ENCODE measurements at regions not wholly inside any gene's neighbourhood (a gene's known extent, or its start where the extent isn't known, plus 50 kb on each side); places are given as distances from the start of the nearest gene placed in this dataset.

GRCh38 chr5:74935752-74936091 lies 69.5 kb upstream of the FAM169A start:
- Histone ChIP-seq H3K27me3 (ENCODE audit: control insufficient read depth in 2 of 2, insufficient read depth in 2 of 2, low read length in 2 of 2) (peaks cover 10 to 11% of the 10 kb centered on the region in 2 donors), H3K4me1 (ENCODE audit: control insufficient read depth in 1 of 2, insufficient read depth in 2 of 2, low read length in 2 of 2) (peaks cover 0 to 8% of the 10 kb centered on the region in 2 donors), H3K79me2 (ENCODE audit: insufficient read depth, low read length) (no peaks in the 10 kb centered on the region), H3K4me3 (replicated peaks in 1 of 3; ENCODE audit: low read depth in 2 of 3, low read length in 3 of 3) (no peak overlapping the region), H3K9ac (ENCODE audit: insufficient read depth, low read length, poor library complexity, severe bottlenecking) (no peak overlapping the region), H3K27ac (ENCODE audit: low read depth in 1 of 2, low read length in 2 of 2) (no peak overlapping the region), H3K9me3 (replicated peaks in 1 of 2; ENCODE audit: control insufficient read depth in 1 of 2, insufficient read depth in 1 of 2, low read length in 2 of 2) (no peaks in the 10 kb centered on the region), H3K4me2 (replicated peaks; ENCODE audit: extremely low read depth, low read length, poor library complexity, severe bottlenecking) (peak overlapping the region; percentile 6), H2AFZ (ENCODE audit: insufficient read depth, low read depth, low read length, poor library complexity, severe bottlenecking) (peak overlapping the region; percentile 48), H4K20me1 (ENCODE audit: insufficient read depth, low read length) (no peaks in the 10 kb centered on the region), H3K36me3 (replicated peaks in 1 of 2; ENCODE audit: control insufficient read depth in 1 of 2, insufficient read depth in 2 of 2, low read length in 2 of 2) (no peaks in the 10 kb centered on the region)
- WGBS (ENCODE audit: insufficient coverage), result 0% methylated on average over 1 of the region's 4 CpGs
- Mint-ChIP-seq H3K36me3 (no peaks in the 10 kb centered on the region), H3K9me3 (no peaks in the 10 kb centered on the region), H3K4me3 (peak overlapping the region in 1 of 2 donors; percentile 44), H3K27ac (no peak overlapping the region), H3K4me1 (peaks cover 9% of the 10 kb centered on the region), H3K27me3 (ENCODE audit: low read depth in 3 of 3) (peaks cover 12 to 16% (median 15%) of the 10 kb centered on the region in 3 donors)
- intact Hi-C loops (cut with micrococcal nuclease), result no loop called here
- TF ChIP-seq CTCF (IDR thresholded peaks at IDR 0.05), result no peak
- no peak for DNase-seq

GRCh38 chr5:74934949-74935751 lies 69.0 kb upstream of the FAM169A start:
- Histone ChIP-seq H3K9ac (ENCODE audit: insufficient read depth, low read length, poor library complexity, severe bottlenecking) (no peak overlapping the region), H3K4me1 (ENCODE audit: control insufficient read depth in 1 of 2, insufficient read depth in 2 of 2, low read length in 2 of 2) (peaks cover 0 to 8% of the 10 kb centered on the region in 2 donors), H3K27ac (ENCODE audit: low read depth in 1 of 2, low read length in 2 of 2) (no peak overlapping the region), H3K9me3 (replicated peaks in 1 of 2; ENCODE audit: control insufficient read depth in 1 of 2, insufficient read depth in 1 of 2, low read length in 2 of 2) (no peaks in the 10 kb centered on the region), H4K20me1 (ENCODE audit: insufficient read depth, low read length) (no peaks in the 10 kb centered on the region), H3K4me2 (replicated peaks; ENCODE audit: extremely low read depth, low read length, poor library complexity, severe bottlenecking) (peak overlapping the region; percentile 6), H3K79me2 (ENCODE audit: insufficient read depth, low read length) (no peaks in the 10 kb centered on the region), H3K27me3 (ENCODE audit: control insufficient read depth in 2 of 2, insufficient read depth in 2 of 2, low read length in 2 of 2) (peaks cover 10 to 11% of the 10 kb centered on the region in 2 donors), H3K36me3 (replicated peaks in 1 of 2; ENCODE audit: control insufficient read depth in 1 of 2, insufficient read depth in 2 of 2, low read length in 2 of 2) (no peaks in the 10 kb centered on the region), H3K4me3 (replicated peaks in 1 of 3; ENCODE audit: low read depth in 2 of 3, low read length in 3 of 3) (no peak overlapping the region), H2AFZ (ENCODE audit: insufficient read depth, low read depth, low read length, poor library complexity, severe bottlenecking) (peak overlapping the region; percentile 48)
- H3K27me3 Mint-ChIP-seq (ENCODE audit: low read depth in 3 of 3), result peaks cover 12 to 16% (median 15%) of the 10 kb centered on the region in 3 donors
- no peaks in the 10 kb centered on the region for H3K36me3 Mint-ChIP-seq
- TF ChIP-seq CTCF (IDR thresholded peaks at IDR 0.05), result no peak
- H3K27ac Mint-ChIP-seq, result no peak overlapping the region
- peaks cover 9% of the 10 kb centered on the region for H3K4me1 Mint-ChIP-seq
- 0% methylated on average over 8 of the region's 9 CpGs for WGBS (ENCODE audit: insufficient coverage)
- no peaks in the 10 kb centered on the region for H3K9me3 Mint-ChIP-seq
- intact Hi-C loops (cut with micrococcal nuclease), result no loop called here
- DNase-seq, result no peak
- H3K4me3 Mint-ChIP-seq, result peak overlapping the region in 1 of 2 donors; percentile 44
